GM18861 (cell line): ENCODE measurements at regions not wholly inside any gene's neighbourhood (a gene's known extent, or its start where the extent isn't known, plus 50 kb on each side); places are given as distances from the start of the nearest gene placed in this dataset.
"Not testable (repeated sequence)": the region's sequence is repeated elsewhere in the genome, so short reads cannot be mapped to it uniquely, and the experiment has no call there.

Source experiments
- ATAC-seq: cut with Tn5 transposase; IDR thresholded peaks from one replicate; pipeline ENCODE4 v1.9.1; 2021; ENCODE audit not compliant: unreplicated experiment

GRCh38 chr1:70745199-70745598, 302.4 kb downstream of the PTGER3 start:
- no peak for ATAC-seq

- ATAC-seq = not testable (repeated sequence)
These were observed 301.6 kb downstream of the PTGER3 start for GRCh38 chr1:70746062-70746461.

DNA sequence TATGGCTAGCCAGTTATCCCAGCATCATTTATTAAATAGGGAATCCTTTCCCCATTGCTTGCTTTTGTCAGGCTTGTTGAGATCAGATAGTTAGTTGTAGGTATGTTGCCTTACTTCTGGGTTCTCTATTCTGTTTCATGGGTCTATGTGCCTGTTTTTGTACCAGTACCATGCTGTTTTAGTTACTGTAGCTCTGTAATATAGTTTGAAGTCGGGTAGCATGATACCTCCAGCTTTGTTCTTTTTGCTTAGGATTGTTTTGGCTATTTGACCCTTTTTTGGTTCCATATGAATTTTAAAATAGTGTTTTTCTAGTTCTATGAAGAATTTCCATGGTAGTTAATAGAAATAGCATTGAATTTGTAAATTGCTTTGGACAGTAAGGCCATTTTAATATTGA, 300.5 kb downstream of the PTGER3 start:
- ATAC-seq = not testable (repeated sequence)

DNA sequence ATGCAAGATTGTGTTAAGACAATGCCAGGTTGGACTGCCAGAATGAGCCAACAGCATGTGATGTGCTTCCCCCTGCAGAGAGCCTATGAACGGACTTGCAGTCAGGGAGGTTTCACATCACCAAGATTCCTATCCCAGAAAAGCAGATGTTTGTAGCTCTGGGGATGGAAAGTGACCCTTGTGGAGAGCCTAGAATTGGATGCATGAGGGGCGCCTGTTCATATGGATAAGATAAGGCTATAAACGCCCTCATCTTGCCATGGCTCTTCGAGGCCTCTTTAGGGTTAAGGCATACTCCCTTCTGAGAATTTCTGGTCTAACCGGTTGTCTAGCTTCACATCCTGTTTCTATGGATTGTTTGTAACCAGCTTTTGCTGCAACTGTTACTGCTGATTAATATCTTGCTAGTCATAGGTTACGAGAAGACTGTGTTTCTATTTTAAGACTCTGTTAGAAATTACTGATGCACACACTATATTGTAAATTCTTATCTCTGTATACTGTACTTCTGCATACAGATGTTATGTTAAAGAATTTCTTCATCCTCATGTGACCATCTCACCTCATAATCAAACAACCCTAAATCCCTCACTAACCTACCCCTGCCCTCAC, 295.8 kb downstream of the PTGER3 start:
- ATAC-seq = not testable (repeated sequence)

DNA sequence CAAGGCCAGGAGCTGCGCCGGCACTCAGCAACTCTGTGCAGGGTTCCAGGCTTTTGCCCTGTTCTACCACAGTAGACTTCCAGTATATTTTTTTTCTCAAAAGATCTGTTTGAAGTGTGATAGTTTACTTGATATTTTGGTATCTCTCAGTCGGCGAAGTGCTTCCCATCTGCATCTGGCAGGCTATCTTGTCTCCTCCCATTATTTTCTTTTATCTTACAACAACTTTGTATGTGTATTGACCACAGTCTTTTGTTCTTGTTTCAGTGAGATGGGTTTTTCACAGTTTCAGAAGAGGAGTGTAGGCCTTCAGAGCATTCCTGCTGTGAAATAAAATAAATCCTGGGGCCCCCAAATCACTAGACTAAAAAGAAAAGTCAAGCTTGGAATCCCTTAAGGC, 292.9 kb downstream of the PTGER3 start:
- ATAC-seq = no peak

GRCh38 chr1:70760154-70760553, 287.5 kb downstream of the PTGER3 start:
- ATAC-seq = no peak

GRCh38 chr1:70762386-70762785, 285.2 kb downstream of the PTGER3 start:
- ATAC-seq = no peak

DNA sequence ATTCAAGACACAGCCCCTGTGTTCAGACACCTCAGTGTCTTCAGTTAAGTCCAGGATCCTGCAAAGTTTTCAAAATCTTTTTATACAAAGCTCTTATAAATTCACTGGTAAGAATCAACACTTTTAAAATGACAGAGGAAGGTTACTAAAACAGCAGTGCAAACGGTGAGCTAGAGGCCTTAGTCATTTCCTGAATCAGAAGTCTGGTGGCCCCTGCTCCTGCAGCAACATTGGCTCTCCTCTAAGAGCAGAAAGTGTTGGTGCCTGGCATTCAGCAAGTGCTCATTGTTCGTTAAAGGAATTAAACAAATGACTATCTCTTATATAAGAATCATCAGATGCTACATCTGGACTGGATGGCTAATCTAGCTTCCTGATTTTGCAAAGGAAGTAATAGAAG, 282.9 kb downstream of the PTGER3 start:
- ATAC-seq = no peak

DNA sequence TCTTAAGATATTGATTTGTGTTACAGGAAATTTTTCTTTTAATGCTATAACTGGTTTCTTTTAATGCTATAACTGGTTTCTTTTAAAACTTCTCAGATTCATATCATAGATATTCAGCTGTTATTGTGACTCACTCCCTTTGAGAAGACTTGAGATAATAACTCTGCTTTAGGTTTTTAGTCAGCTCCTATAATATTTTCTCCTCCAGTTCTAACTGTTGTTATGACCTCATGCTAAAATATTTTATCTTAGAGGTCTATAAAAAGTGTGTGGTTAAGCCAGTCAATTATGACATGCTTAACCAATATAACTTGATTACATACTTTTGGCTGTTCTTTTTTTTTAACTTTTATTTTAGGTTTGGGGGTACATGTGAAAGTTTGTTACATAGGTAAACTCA, 280.2 kb downstream of the PTGER3 start:
- ATAC-seq = no peak

DNA sequence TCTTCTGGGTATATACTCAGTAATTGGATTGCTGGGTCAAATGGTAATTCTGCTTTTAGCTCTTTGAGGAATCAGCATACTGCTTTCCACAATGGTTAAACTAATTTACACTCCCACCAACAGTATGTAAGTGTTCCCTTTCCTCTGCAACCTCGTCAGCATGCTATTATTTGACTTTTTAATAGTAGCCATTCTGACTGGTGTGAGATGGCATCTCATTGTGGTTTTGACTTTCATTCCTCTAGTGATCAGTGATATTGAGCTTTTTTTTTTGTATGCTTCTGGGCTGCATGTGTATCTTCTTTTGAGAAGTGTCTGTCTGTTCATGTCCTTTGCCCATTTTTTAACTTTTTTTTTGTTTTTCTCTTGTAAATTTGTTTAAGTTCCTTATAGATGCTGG, 279.4 kb downstream of the PTGER3 start:
- no peak for ATAC-seq

- no peak for ATAC-seq
These were observed 269.4 kb downstream of the PTGER3 start for GRCh38 chr1:70778056-70778762.

DNA sequence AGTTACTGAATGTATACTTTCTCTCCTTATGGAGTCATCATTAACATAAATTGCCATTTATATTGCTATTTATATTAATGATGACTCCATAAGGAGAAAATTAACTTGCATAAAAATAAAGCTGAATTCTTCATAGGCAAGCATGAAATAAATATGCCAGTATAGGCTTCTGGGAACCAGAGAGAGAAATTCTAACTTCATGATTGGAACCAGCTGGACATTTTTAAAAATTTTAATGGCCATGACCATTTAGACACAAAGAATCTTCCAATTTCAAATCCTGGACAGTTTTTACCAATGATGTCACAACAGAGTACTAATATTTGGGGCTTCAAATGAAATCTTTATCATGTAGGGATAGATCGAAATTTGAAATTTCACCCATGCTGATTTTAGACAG, 268.7 kb downstream of the PTGER3 start:
- ATAC-seq = no peak

GRCh38 chr1:70779571-70779970, 268.0 kb downstream of the PTGER3 start:
- ATAC-seq = no peak

GRCh38 chr1:70785287-70785686, 262.3 kb downstream of the PTGER3 start:
- ATAC-seq = no peak

GRCh38 chr1:70790232-70790923, 257.2 kb downstream of the PTGER3 start:
- ATAC-seq = no peak

DNA sequence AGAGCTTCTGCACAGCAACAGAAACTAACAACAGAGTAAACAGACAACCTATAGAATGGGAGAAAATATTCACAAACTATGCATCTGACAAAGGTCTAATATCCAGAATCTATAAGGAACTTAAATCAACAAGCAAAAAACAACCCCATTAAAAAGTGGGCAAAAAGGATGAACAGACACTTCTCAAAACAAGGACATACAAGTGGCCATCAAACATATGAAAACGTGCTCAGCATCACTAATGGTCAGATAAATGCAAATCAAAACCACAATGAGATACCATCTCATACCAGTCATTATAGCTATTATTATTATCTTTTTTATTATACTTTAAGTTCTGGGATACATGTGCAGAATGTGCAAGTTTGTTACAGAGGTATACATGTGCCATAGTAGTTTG, 252.6 kb downstream of the PTGER3 start:
- ATAC-seq = not testable (repeated sequence)

DNA sequence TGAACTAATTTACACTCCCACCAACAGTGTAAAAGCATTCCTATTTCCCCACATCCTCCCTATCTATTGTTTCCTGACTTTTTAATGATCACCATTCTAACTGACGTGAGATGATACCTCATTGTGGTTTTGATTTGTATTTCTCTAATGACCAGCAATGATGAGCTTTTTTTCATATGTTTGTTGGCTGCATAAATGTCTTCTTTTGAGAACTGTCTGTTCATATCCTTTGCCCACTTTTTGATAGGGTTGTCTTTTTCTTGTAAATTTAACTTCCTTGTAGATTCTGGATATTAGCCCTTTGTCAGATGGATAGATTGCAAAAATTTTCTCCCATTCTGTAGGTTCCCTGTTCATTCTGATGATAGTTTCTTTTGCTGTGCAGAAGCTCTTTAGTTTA, 251.3 kb downstream of the PTGER3 start:
- not testable (repeated sequence) for ATAC-seq

- ATAC-seq = not testable (repeated sequence)
These were observed 245.0 kb downstream of the PTGER3 start for GRCh38 chr1:70802625-70803024.

DNA sequence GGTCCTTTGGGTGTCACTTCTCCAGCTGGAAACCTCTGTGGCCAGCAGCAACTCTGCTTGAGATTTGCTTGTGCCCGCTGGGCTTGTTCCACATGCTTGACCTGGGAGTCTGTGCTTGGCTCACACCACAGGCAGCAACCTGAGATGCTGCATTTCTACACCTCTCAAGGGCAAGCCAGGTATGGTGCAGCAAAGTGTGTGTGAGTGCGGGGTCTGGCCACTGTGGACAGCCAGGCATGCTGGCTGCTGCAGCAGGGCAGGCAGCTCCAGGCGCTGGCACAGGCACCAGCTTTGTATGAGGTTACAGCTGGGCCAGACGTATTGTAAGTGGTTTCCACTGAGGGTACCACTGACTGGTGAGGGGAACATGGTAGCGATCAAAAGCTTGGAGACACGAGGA, 242.0 kb downstream of the PTGER3 start:
- no peak for ATAC-seq

DNA sequence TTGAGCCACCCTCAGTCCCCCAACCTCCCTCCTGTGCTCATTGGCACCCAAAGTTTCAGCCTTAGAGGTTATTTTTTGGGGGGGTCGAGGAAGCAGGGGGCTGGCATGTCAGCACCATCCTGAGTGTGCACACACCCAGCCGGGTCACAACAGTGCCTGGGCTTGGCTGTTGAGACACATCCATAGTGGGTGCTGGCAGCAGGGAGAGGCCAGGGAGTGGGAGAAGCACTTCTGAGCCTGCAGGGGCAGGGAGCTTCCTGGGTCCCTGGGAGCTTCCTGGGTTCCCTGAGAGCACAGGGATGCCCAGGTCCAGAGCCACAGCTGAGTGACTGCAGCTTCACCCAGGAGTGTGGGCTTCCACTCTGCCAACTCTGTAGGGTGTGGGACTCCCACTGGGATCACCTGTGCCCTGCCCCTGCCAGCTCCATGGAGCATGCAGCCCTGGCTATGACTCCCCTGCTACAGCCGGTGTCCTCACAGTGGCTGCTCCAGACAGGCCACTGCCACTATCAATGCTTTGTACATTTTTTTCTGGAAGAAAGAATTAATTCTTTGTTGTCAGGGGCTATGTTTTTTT, 240.4 kb downstream of the PTGER3 start:
- no peak for ATAC-seq

DNA sequence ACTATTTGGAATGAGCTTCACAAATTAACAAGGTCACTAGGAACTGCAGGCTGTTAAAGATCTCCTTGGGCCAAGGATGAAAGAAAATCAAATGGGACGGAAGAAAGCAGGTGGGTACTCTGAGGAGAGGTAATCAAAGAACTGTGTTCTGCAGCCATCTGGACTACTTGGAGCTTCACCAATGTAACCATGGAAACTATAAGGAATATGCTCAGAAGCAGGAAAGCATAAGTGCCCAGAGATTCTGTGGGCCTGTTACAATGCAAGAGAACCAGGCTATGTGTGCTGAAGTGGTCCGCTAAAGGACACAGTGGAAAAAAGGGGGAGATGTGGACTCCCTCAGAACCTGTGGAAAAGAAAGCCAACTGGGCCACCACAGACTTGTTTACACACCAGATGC, 238.5 kb downstream of the PTGER3 start:
- ATAC-seq = no peak

- ATAC-seq = no peak
These were observed 235.8 kb downstream of the PTGER3 start for GRCh38 chr1:70811815-70812214.
